DND-41 (cell line): ENCODE measurements at regions not wholly inside any gene's neighbourhood (a gene's known extent, or its start where the extent isn't known, plus 50 kb on each side); places are given as distances from the start of the nearest gene placed in this dataset.

ENCODE experiments used
- ATAC-seq: fragments of 200-7000 bp; cut with Tn5 transposase; 3 replicates; pipeline ENCODE4 v1.9.1; 2021; ENCODE audit warnings: low read depth; ENCODE audit not compliant: insufficient read depth
- DNase-seq: peaks from one replicate; pipeline ENCODE4 v3.0.0-alpha.2; 2020
- H2AFZ ChIP-seq: 2 replicates; pipeline ENCODE4 v1.6.0; 2012; ENCODE audit warnings: low read depth, low read length
- H3K27ac ChIP-seq: 2 replicates; pipeline ENCODE4 v1.5.1; 2012; ENCODE audit warnings: low read length, inconsistent platforms
- H3K27me3 ChIP-seq: fragments of 200-600 bp; sonication (generic); 2 replicates; pipeline ENCODE4 v1.6.0; 2012; ENCODE audit warnings: low read length, mild to moderate bottlenecking, inconsistent platforms; ENCODE audit not compliant: insufficient read depth, poor library complexity
- H3K36me3 ChIP-seq: 2 replicates; pipeline ENCODE4 v1.5.1; 2012; ENCODE audit warnings: low read length, inconsistent platforms; ENCODE audit not compliant: insufficient read depth
- H3K4me1 ChIP-seq: 2 replicates; pipeline ENCODE4 v1.5.1; 2012; ENCODE audit warnings: mild to moderate bottlenecking, low read length; ENCODE audit not compliant: insufficient read depth
- H3K4me2 ChIP-seq: 2 replicates; pipeline ENCODE4 v1.6.0; 2012; ENCODE audit warnings: mild to moderate bottlenecking, moderate library complexity, low read length, inconsistent platforms; ENCODE audit not compliant: insufficient read depth
- H3K4me3 ChIP-seq, 2 experiments: fragments of 200-600 bp in 1 of 2; shearing (Covaris generic) in 1 of 2; 2 replicates each; pipeline ENCODE4 v1.5.1; 2012 to 2016; ENCODE audit warnings: inconsistent platforms in 2 of 2, low read length in 2 of 2, mild to moderate bottlenecking in 2 of 2, low read depth in 1 of 2, moderate library complexity in 1 of 2
- H3K79me2 ChIP-seq: 2 replicates; pipeline ENCODE4 v1.6.0; 2012; ENCODE audit warnings: low read length, inconsistent platforms; ENCODE audit not compliant: insufficient read depth
- H3K9ac ChIP-seq: 2 replicates; pipeline ENCODE4 v1.6.0; 2012; ENCODE audit warnings: low read depth, mild to moderate bottlenecking, inconsistent platforms, low read length, moderate library complexity
- H3K9me3 ChIP-seq: 2 replicates; pipeline ENCODE4 v1.5.1; 2012; ENCODE audit warnings: low read length, moderate library complexity, mild to moderate bottlenecking, inconsistent platforms; ENCODE audit not compliant: insufficient read depth, severe bottlenecking
- H4K20me1 ChIP-seq: 2 replicates; pipeline ENCODE4 v1.6.0; 2012; ENCODE audit warnings: low read length; ENCODE audit not compliant: insufficient read depth
- CTCF ChIP-seq: IDR thresholded peaks from 2 replicates; pipeline ENCODE4 v1.5.1; 2012; ENCODE audit warnings: borderline replicate concordance, low read length, moderate library complexity, mild to moderate bottlenecking; ENCODE audit not compliant: poor library complexity, severe bottlenecking; ENCODE audit errors: extremely low read depth
- EZH2 ChIP-seq: IDR thresholded peaks from 3 replicates; pipeline ENCODE4 v1.6.1; 2012; ENCODE audit warnings: borderline replicate concordance, low read depth, mild to moderate bottlenecking, moderate library complexity, low read length, inconsistent platforms; ENCODE audit not compliant: severe bottlenecking

- H3K4me2 ChIP-seq, result no peak overlapping the region
- H3K9me3 ChIP-seq, result no peaks in the 10 kb centered on the region
- no peaks in the 10 kb centered on the region for H3K36me3 ChIP-seq
- no peaks in the 10 kb centered on the region for H3K79me2 ChIP-seq
- ATAC-seq, result no peak
- no peaks in the 10 kb centered on the region for H4K20me1 ChIP-seq
- no peaks in the 10 kb centered on the region for H3K27me3 ChIP-seq
- no peak overlapping the region for H3K27ac ChIP-seq
- TF ChIP-seq EZH2 (no peak), CTCF (no peak)
- H3K4me1 ChIP-seq, result no peaks in the 10 kb centered on the region
- DNase-seq, result no peak
- H3K4me3 ChIP-seq, result no peak overlapping the region
- H2AFZ ChIP-seq, result no peak overlapping the region
- H3K9ac ChIP-seq, result no peak overlapping the region
These were observed 124.4 kb upstream of the GAP43 start for GRCh38 chr3:115498898-115499297.

- ATAC-seq (no peak), DNase-seq (no peak)
- Histone ChIP-seq H3K27me3 (no peaks in the 10 kb centered on the region), H3K4me3 (no peak overlapping the region), H3K4me1 (no peaks in the 10 kb centered on the region), H3K9me3 (no peaks in the 10 kb centered on the region), H3K27ac (no peak overlapping the region), H3K9ac (no peak overlapping the region), H3K36me3 (no peaks in the 10 kb centered on the region), H4K20me1 (no peaks in the 10 kb centered on the region), H3K79me2 (no peaks in the 10 kb centered on the region), H3K4me2 (no peak overlapping the region), H2AFZ (no peak overlapping the region)
- TF ChIP-seq CTCF (no peak), EZH2 (no peak)
These were observed 123.6 kb upstream of the GAP43 start for GRCh38 chr3:115499666-115500065.

GRCh38 chr3:115500795-115501194 is 122.5 kb upstream of the GAP43 start:
- H3K27ac ChIP-seq, result no peak overlapping the region
- TF ChIP-seq EZH2, result no peak
- TF ChIP-seq CTCF, result no peak
- DNase-seq, result no peak

GRCh38 chr3:115502128-115502527 is 121.2 kb upstream of the GAP43 start:
- no peaks in the 10 kb centered on the region for H3K9me3 ChIP-seq
- no peaks in the 10 kb centered on the region for H3K79me2 ChIP-seq
- H4K20me1 ChIP-seq, result no peaks in the 10 kb centered on the region
- H3K4me3 ChIP-seq, result no peak overlapping the region
- no peaks in the 10 kb centered on the region for H3K27me3 ChIP-seq
- no peak overlapping the region for H3K9ac ChIP-seq
- TF ChIP-seq EZH2 (no peak), CTCF (no peak)
- no peaks in the 10 kb centered on the region for H3K4me1 ChIP-seq
- no peaks in the 10 kb centered on the region for H3K36me3 ChIP-seq
- ATAC-seq (no peak), DNase-seq (no peak)
- H3K4me2 ChIP-seq, result no peak overlapping the region
- no peak overlapping the region for H3K27ac ChIP-seq
- H2AFZ ChIP-seq, result no peak overlapping the region

More at GRCh38 chr3:115500795-115501194, 122.5 kb upstream of the GAP43 start:
- Histone ChIP-seq H3K4me1 (no peaks in the 10 kb centered on the region), H3K4me3 (no peak overlapping the region), H3K9me3 (no peaks in the 10 kb centered on the region), H3K27me3 (no peaks in the 10 kb centered on the region), H2AFZ (no peak overlapping the region), H3K4me2 (no peak overlapping the region), H3K79me2 (no peaks in the 10 kb centered on the region), H3K9ac (no peak overlapping the region), H3K36me3 (no peaks in the 10 kb centered on the region), H4K20me1 (no peaks in the 10 kb centered on the region)
- no peak for ATAC-seq
